Large intestine (tissue), 3 donors: ENCODE measurements at regions not wholly inside any gene's neighbourhood (a gene's known extent, or its start where the extent isn't known, plus 50 kb on each side); places are given as distances from the start of the nearest gene placed in this dataset.
A peak's percentile ranks its signal among the peaks of the same experiment; 100 is the strongest.
"Not testable (repeated sequence)": the region's sequence is repeated elsewhere in the genome, so short reads cannot be mapped to it uniquely, and the experiment has no call there.

ENCODE experiments used
- DNase-seq, 2 donors: peaks; one replicate each; pipeline versions ENCODE4 v3.0.0 to v3.0.0-alpha.2; 2013
- H3K27ac ChIP-seq: one replicate; pipeline ENCODE4 v1.5.1; 2013; ENCODE audit warnings: low read length
- H3K27me3 ChIP-seq: 2 replicates; pipeline ENCODE4 v1.6.1; 2013; ENCODE audit warnings: low read length; ENCODE audit not compliant: control insufficient read depth, insufficient read depth
- H3K36me3 ChIP-seq: 2 replicates; pipeline ENCODE4 v1.6.1; 2013; ENCODE audit warnings: low read length; ENCODE audit not compliant: control insufficient read depth, insufficient read depth
- H3K4me1 ChIP-seq: one replicate; pipeline ENCODE4 v1.6.1; 2013; ENCODE audit warnings: low read length; ENCODE audit not compliant: control insufficient read depth, insufficient read depth
- H3K4me3 ChIP-seq: one replicate; pipeline ENCODE4 v1.5.1; 2013; ENCODE audit warnings: low read length
- H3K9me3 ChIP-seq: one replicate; pipeline ENCODE4 v1.6.1; 2013; ENCODE audit warnings: mild to moderate bottlenecking, low read depth, low read length, moderate library complexity; ENCODE audit not compliant: control insufficient read depth
- WGBS: methylation state at CpG from one replicate; pipeline ENCODE4 v1.1.5; 2013; ENCODE audit warnings: low lambda C conversion rate; ENCODE audit not compliant: insufficient coverage; 5-methylcytosine and 5-hydroxymethylcytosine counted together

- no peak for DNase-seq
- H3K9me3 ChIP-seq: no peaks in the 10 kb centered on the region
- no CpG with 5 or more reads among the region's 2 CpGs for WGBS
- no peaks in the 10 kb centered on the region for H3K36me3 ChIP-seq
- no peaks in the 10 kb centered on the region for H3K4me1 ChIP-seq
- no peak overlapping the region for H3K27ac ChIP-seq
- H3K4me3 ChIP-seq: no peak overlapping the region
- H3K27me3 ChIP-seq: no peaks in the 10 kb centered on the region
These were observed 116.4 kb downstream of the PWWP3B start for GRCh38 chrX:106284431-106285025.

DNA sequence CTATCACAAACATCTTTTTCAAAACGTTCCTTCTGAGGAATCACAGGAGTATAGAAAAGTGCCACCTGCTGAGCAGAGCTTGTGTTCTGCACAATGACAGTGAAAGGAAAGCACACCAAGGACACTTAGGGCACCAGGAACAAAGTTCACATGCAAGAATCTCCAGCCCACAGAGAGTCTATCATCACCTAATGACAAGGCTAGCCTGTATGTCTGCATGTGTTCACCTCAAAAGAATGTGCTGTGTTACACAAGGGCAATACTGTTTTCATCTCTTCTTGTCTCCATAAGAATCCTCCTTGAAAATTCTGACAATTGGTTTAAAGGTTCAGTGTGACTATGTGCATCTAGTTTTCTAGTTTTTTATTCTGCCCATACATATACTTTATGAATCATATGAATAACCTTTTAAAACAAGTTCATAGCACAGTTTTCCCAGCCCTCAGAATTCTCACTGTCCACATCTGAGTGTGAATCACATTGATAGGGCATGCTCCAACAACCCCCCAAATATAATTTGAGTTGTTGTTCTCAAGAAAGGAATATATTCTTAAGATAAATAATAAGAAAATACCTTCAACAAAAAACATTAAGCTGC is 118.0 kb downstream of the PWWP3B start:
- Histone ChIP-seq H3K4me1 (no peaks in the 10 kb centered on the region), H3K4me3 (no peak overlapping the region), H3K36me3 (no peaks in the 10 kb centered on the region), H3K27me3 (no peaks in the 10 kb centered on the region), H3K9me3 (no peaks in the 10 kb centered on the region), H3K27ac (peak overlapping the region; percentile 31)
- WGBS: no CpG with 5 or more reads among the region's 1 CpG
- peak; percentile 43 to 55 for DNase-seq

DNA sequence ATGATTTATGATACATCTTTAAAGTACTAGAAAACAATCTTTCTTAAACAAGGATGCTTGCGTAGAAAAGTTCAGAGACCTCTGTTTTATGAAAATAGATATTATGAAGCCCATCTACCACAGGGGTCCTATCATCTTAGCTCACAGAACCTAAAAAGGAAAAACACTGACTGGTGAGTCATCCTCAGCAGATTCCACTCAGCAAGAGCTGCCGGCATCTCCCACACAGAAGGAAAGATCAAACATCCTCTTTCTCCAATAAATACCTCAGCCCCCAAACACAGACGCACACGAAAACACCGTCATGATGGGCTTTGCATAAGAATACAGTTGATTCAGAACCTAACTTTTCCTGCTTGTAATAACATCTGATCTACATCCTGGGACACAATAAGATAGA is 122.7 kb downstream of the PWWP3B start:
- not testable (repeated sequence) for H3K4me1 ChIP-seq, H3K36me3 ChIP-seq, H3K27ac ChIP-seq, DNase-seq, H3K9me3 ChIP-seq, H3K27me3 ChIP-seq, H3K4me3 ChIP-seq
- WGBS: no CpG with 5 or more reads among the region's 5 CpGs

GRCh38 chrX:106291779-106292390 is 123.8 kb downstream of the PWWP3B start:
- WGBS: no CpG with 5 or more reads among the region's 9 CpGs
- H3K36me3 ChIP-seq: not testable (repeated sequence)

DNA sequence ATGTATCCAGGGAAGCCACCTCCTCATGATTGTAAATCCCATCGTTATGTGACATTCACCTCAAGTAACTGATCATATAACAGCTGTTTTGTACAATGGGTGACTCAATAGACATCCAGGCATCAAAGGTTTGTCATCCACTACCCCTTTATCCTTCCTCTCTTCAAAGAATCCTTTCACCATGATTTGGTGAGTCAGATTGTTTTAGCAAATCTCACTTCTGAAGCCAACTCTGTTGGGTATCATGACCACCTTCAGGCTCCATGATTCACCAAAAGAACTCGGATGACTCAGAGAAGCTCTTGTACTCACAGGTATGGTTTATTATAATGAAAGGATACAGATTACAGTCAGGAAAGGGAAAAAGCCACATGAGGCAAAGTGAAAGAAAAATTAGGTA is 132.1 kb downstream of the PWWP3B start:
- H3K4me1 ChIP-seq: no peaks in the 10 kb centered on the region
- H3K4me3 ChIP-seq: no peak overlapping the region
- H3K9me3 ChIP-seq: no peaks in the 10 kb centered on the region
- no peaks in the 10 kb centered on the region for H3K27me3 ChIP-seq
- DNase-seq: no peak
- no peak overlapping the region for H3K27ac ChIP-seq
- WGBS: no CpG with 5 or more reads among the region's 2 CpGs
- no peaks in the 10 kb centered on the region for H3K36me3 ChIP-seq

More at GRCh38 chrX:106291779-106292390, 123.8 kb downstream of the PWWP3B start:
- not testable (repeated sequence) for DNase-seq, H3K27me3 ChIP-seq, H3K27ac ChIP-seq, H3K9me3 ChIP-seq, H3K4me1 ChIP-seq, H3K4me3 ChIP-seq

DNA sequence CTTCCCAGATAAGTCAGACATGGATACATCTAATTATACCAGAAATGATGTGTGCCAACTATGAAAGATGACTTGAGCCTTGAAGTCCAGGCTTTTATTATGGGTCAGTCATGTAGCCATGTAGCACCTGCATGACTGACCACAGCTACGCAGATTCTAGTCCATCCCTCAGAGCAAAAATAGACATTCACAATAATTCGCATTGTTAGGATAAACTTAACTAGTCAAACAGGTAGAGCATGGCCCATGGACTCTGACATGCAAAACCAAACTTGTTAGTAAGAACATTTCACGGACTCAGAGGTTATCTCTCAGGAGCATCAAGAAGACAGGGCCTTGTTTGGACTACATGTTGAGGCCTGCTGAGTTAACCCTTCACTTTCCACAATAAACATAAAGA is 132.6 kb downstream of the PWWP3B start:
- Histone ChIP-seq H3K27me3 (no peaks in the 10 kb centered on the region), H3K4me1 (no peaks in the 10 kb centered on the region), H3K36me3 (no peaks in the 10 kb centered on the region), H3K27ac (no peak overlapping the region), H3K4me3 (no peak overlapping the region), H3K9me3 (no peaks in the 10 kb centered on the region)
- no CpG with 5 or more reads among the region's 3 CpGs for WGBS
- no peak for DNase-seq

DNA sequence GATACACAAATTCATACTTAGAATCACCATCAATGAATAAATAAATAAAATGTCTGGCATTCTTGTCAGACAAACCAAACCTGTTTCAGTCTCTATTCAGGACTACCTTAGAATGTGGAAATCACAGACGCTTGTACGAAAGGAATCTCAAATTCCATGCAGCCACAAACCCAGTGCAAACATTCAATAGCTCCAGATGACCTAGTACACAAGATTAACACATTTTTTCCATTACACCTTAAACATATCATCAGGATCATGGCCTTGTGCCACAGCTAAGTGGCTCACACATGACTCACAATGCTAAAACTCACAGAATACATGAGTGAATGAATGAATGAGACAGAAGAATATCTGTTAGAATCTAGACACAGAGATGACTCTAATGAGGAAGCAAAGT is 134.2 kb downstream of the PWWP3B start:
- Histone ChIP-seq H3K27me3 (no peaks in the 10 kb centered on the region), H3K27ac (no peak overlapping the region), H3K4me1 (no peaks in the 10 kb centered on the region), H3K4me3 (no peak overlapping the region), H3K9me3 (no peaks in the 10 kb centered on the region), H3K36me3 (no peaks in the 10 kb centered on the region)
- WGBS: no CpG with 5 or more reads among the region's 2 CpGs
- no peak for DNase-seq

DNA sequence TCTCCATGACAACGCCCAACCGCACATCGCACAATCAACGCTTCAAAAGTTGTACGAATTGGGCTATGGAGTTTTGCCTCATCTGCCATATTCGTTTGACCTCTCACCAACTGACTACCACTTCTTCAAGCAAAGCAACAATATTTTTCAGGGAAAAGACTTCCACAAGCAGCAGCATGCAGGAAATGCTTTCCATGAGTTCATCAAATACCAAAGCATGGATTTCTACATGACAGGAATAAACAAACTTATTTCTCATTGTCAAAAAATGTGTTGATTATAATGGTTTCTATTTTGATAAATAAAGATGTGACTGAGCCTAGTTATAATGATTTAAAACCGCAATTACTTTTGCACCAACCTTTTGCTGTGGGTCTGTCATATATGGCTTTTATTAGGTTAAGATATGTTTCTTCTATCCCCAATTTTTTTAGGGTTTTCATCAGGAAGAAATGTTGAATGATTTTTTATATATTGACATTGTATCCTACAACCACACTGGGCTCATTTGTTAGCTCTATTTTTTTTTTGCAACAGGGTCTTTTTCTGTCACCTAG is 138.4 kb downstream of the PWWP3B start:
- H3K4me3 ChIP-seq: no peak overlapping the region
- WGBS: no CpG with 5 or more reads among the region's 7 CpGs
- H3K27me3 ChIP-seq: no peaks in the 10 kb centered on the region
- H3K27ac ChIP-seq: no peak overlapping the region
- H3K4me1 ChIP-seq: no peaks in the 10 kb centered on the region
- no peaks in the 10 kb centered on the region for H3K9me3 ChIP-seq
- H3K36me3 ChIP-seq: no peaks in the 10 kb centered on the region
- DNase-seq: no peak

- no peaks in the 10 kb centered on the region for H3K27me3 ChIP-seq
- no peak for DNase-seq
- H3K4me1 ChIP-seq: no peaks in the 10 kb centered on the region
- H3K9me3 ChIP-seq: no peaks in the 10 kb centered on the region
- no peaks in the 10 kb centered on the region for H3K36me3 ChIP-seq
- no peak overlapping the region for H3K27ac ChIP-seq
- no peak overlapping the region for H3K4me3 ChIP-seq
These were observed 155.3 kb downstream of the PWWP3B start for GRCh38 chrX:106323357-106323756.

- no peak overlapping the region for H3K4me3 ChIP-seq
- H3K36me3 ChIP-seq: no peaks in the 10 kb centered on the region
- WGBS: no CpG with 5 or more reads among the region's 3 CpGs
- H3K27me3 ChIP-seq: no peaks in the 10 kb centered on the region
- H3K9me3 ChIP-seq: no peaks in the 10 kb centered on the region
- H3K4me1 ChIP-seq: no peaks in the 10 kb centered on the region
- DNase-seq: no peak
- H3K27ac ChIP-seq: no peak overlapping the region
These were observed 163.5 kb downstream of the PWWP3B start for GRCh38 chrX:106331606-106332005.

GRCh38 chrX:106341823-106342222 is 173.7 kb downstream of the PWWP3B start:
- WGBS: no CpG with 5 or more reads among the region's 3 CpGs
- Histone ChIP-seq H3K9me3 (no peaks in the 10 kb centered on the region), H3K36me3 (no peaks in the 10 kb centered on the region), H3K27me3 (no peaks in the 10 kb centered on the region), H3K4me3 (no peak overlapping the region), H3K4me1 (no peaks in the 10 kb centered on the region), H3K27ac (no peak overlapping the region)
- no peak for DNase-seq
